Keratinocyte (primary cell): ENCODE measurements at regions not wholly inside any gene's neighbourhood (a gene's known extent, or its start where the extent isn't known, plus 50 kb on each side); places are given as distances from the start of the nearest gene placed in this dataset.

Source experiments
- DNase-seq: peaks from one replicate; pipeline ENCODE4 v3.0.0-alpha.2; 2011; ENCODE audit warnings: low read depth, missing footprints, low spot score
- FAIRE-seq: peaks from 2 replicates; lab custom pipeline; 2011; peaks lifted over from hg19 to GRCh38; lab: Jason Lieb, UNC
- H2AFZ ChIP-seq: 2 replicates; pipeline ENCODE4 v1.6.0; 2012; ENCODE audit warnings: low read length, control low read depth, inconsistent platforms; ENCODE audit not compliant: control insufficient read depth
- H3K27ac ChIP-seq: 2 replicates; pipeline ENCODE4 v1.5.1; 2011; ENCODE audit warnings: low read length; ENCODE audit not compliant: control insufficient read depth, insufficient read depth
- H3K27me3 ChIP-seq: 3 replicates; pipeline ENCODE4 v1.6.0; 2011; ENCODE audit warnings: low read length; ENCODE audit not compliant: control insufficient read depth, insufficient read depth; ENCODE audit errors: extremely low read depth
- H3K36me3 ChIP-seq, 2 experiments: 2 replicates in 1 of 2; 3 replicates in 1 of 2; pipeline ENCODE4 v1.5.1; 2011; ENCODE audit warnings: low read length in 2 of 2, mild to moderate bottlenecking in 1 of 2; ENCODE audit not compliant: control insufficient read depth in 2 of 2, insufficient read depth in 2 of 2; ENCODE audit errors: extremely low read depth in 1 of 2
- H3K4me1 ChIP-seq: 3 replicates; pipeline ENCODE4 v1.5.1; 2011; ENCODE audit warnings: low read length; ENCODE audit not compliant: control insufficient read depth, insufficient read depth; ENCODE audit errors: extremely low read depth
- H3K4me2 ChIP-seq: 3 replicates; pipeline ENCODE4 v1.6.0; 2011; ENCODE audit warnings: low read depth, low read length; ENCODE audit not compliant: control insufficient read depth, insufficient read depth; ENCODE audit errors: extremely low read depth
- H3K4me3 ChIP-seq, 3 experiments: fragments of 200-600 bp in 1 of 3; sonication (generic) in 1 of 3; 2 replicates in 2 of 3; 3 replicates in 1 of 3; pipeline ENCODE4 v1.5.1; 2011 to 2016; ENCODE audit warnings: low read length in 3 of 3, mild to moderate bottlenecking in 3 of 3, control low read depth in 2 of 3, inconsistent platforms in 1 of 3, low read depth in 1 of 3, mixed read lengths in 1 of 3, mixed run types in 1 of 3, moderate library complexity in 1 of 3; ENCODE audit not compliant: control insufficient read depth in 2 of 3, insufficient read depth in 2 of 3; ENCODE audit errors: extremely low read depth in 1 of 3
- H3K79me2 ChIP-seq: 2 replicates; pipeline ENCODE4 v1.6.0; 2012; ENCODE audit warnings: low read length; ENCODE audit not compliant: control insufficient read depth, insufficient read depth
- H3K9ac ChIP-seq: 3 replicates; pipeline ENCODE4 v1.6.0; 2011; ENCODE audit warnings: low read length; ENCODE audit not compliant: control insufficient read depth, insufficient read depth; ENCODE audit errors: extremely low read depth
- H3K9me1 ChIP-seq: 3 replicates; pipeline ENCODE4 v1.6.0; 2011; ENCODE audit warnings: low read length; ENCODE audit not compliant: control insufficient read depth, insufficient read depth; ENCODE audit errors: extremely low read depth
- H3K9me3 ChIP-seq: 2 replicates; pipeline ENCODE4 v1.5.1; 2012; ENCODE audit warnings: low read depth, low read length; ENCODE audit not compliant: control insufficient read depth
- H4K20me1 ChIP-seq: 3 replicates; pipeline ENCODE4 v1.6.0; 2011; ENCODE audit warnings: low read length; ENCODE audit not compliant: control insufficient read depth, insufficient read depth; ENCODE audit errors: extremely low read depth
- EZH2 ChIP-seq: IDR thresholded peaks from one replicate; pipeline ENCODE4 v1.6.1; 2012; ENCODE audit warnings: inconsistent platforms, mild to moderate bottlenecking, low read length, moderate library complexity
- dilution Hi-C: fragments of 300-500 bp; cut with MboI; formaldehyde crosslinking; loops from one replicate; pipeline ENCODE4 v1.7.0; 2020; ENCODE audit warnings: low sequenced_read_pairs; ENCODE audit not compliant: extremely low pct_ligation_motif_present
- TF ChIP-seq, protein P1 (sequence below), 3 experiments: IDR thresholded peaks in 1 of 3; conservative IDR thresholded peaks in 1 of 3; optimal IDR thresholded peaks in 1 of 3; 2 replicates in 2 of 3; 3 replicates in 1 of 3; pipeline versions ENCODE3 to v1.5.1; 2011; ENCODE audit warnings: low read length in 3 of 3, mild to moderate bottlenecking in 3 of 3, moderate library complexity in 2 of 3, control low read depth in 1 of 3, inconsistent platforms in 1 of 3; ENCODE audit not compliant: insufficient read depth in 2 of 3; ENCODE audit errors: extremely low read depth in 1 of 3

- no peak overlapping the region for H3K4me2 ChIP-seq
- no peak overlapping the region for H3K9ac ChIP-seq
- no peaks in the 10 kb centered on the region for H3K9me1 ChIP-seq
- dilution Hi-C loops, result no loop called here
- H3K27ac ChIP-seq, result no peak overlapping the region
- DNase-seq, result no peak
- no peaks in the 10 kb centered on the region for H3K36me3 ChIP-seq
- no peak for TF ChIP-seq EZH2
- no peaks in the 10 kb centered on the region for H3K79me2 ChIP-seq
- H3K9me3 ChIP-seq, result no peaks in the 10 kb centered on the region
- FAIRE-seq, result no peak
- H2AFZ ChIP-seq, result no peak overlapping the region
- no peaks in the 10 kb centered on the region for H4K20me1 ChIP-seq
- H3K4me1 ChIP-seq, result no peaks in the 10 kb centered on the region
- no peak overlapping the region for H3K4me3 ChIP-seq
- no peaks in the 10 kb centered on the region for H3K27me3 ChIP-seq
Measured at GRCh38 chr1:79255421-79255820, 248.9 kb upstream of the ADGRL4 start.

GRCh38 chr1:79252598-79252997, 246.1 kb upstream of the ADGRL4 start:
- FAIRE-seq, result no peak
- TF ChIP-seq EZH2, result no peak
- TF ChIP-seq, protein P1, sequence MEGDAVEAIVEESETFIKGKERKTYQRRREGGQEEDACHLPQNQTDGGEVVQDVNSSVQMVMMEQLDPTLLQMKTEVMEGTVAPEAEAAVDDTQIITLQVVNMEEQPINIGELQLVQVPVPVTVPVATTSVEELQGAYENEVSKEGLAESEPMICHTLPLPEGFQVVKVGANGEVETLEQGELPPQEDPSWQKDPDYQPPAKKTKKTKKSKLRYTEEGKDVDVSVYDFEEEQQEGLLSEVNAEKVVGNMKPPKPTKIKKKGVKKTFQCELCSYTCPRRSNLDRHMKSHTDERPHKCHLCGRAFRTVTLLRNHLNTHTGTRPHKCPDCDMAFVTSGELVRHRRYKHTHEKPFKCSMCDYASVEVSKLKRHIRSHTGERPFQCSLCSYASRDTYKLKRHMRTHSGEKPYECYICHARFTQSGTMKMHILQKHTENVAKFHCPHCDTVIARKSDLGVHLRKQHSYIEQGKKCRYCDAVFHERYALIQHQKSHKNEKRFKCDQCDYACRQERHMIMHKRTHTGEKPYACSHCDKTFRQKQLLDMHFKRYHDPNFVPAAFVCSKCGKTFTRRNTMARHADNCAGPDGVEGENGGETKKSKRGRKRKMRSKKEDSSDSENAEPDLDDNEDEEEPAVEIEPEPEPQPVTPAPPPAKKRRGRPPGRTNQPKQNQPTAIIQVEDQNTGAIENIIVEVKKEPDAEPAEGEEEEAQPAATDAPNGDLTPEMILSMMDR (optimal IDR thresholded peaks at IDR 0.05 in 1 of 3, IDR thresholded peaks at IDR 0.05 in 1 of 3, conservative IDR thresholded peaks at IDR 0.05 in 1 of 3; ENCODE audit: extremely low read depth in 1 of 3, insufficient read depth in 2 of 3, low read length in 3 of 3), result no peak
- dilution Hi-C loops, result no loop called here

GRCh38 chr1:79239840-79240239, 233.3 kb upstream of the ADGRL4 start:
- Histone ChIP-seq H3K27ac (no peak overlapping the region), H3K36me3 (no peaks in the 10 kb centered on the region), H3K79me2 (no peaks in the 10 kb centered on the region), H3K27me3 (no peaks in the 10 kb centered on the region), H4K20me1 (no peaks in the 10 kb centered on the region), H3K4me3 (no peak overlapping the region), H3K4me1 (no peaks in the 10 kb centered on the region), H3K9me1 (no peaks in the 10 kb centered on the region), H3K9ac (no peak overlapping the region), H2AFZ (no peak overlapping the region), H3K9me3 (no peaks in the 10 kb centered on the region), H3K4me2 (no peak overlapping the region)
- DNase-seq (no peak), FAIRE-seq (no peak)
- TF ChIP-seq, protein P1 (optimal IDR thresholded peaks at IDR 0.05 in 1 of 3, IDR thresholded peaks at IDR 0.05 in 1 of 3, conservative IDR thresholded peaks at IDR 0.05 in 1 of 3; ENCODE audit: extremely low read depth in 1 of 3, insufficient read depth in 2 of 3, low read length in 3 of 3), result no peak
- no peak for TF ChIP-seq EZH2
- dilution Hi-C loops, result no loop called here

More at GRCh38 chr1:79252598-79252997, 246.1 kb upstream of the ADGRL4 start:
- Histone ChIP-seq H3K4me2 (no peak overlapping the region), H3K9ac (no peak overlapping the region), H3K9me3 (no peaks in the 10 kb centered on the region), H3K4me1 (no peaks in the 10 kb centered on the region), H3K27me3 (no peaks in the 10 kb centered on the region), H3K27ac (no peak overlapping the region), H3K9me1 (no peaks in the 10 kb centered on the region), H3K79me2 (no peaks in the 10 kb centered on the region), H3K36me3 (no peaks in the 10 kb centered on the region), H2AFZ (no peak overlapping the region), H4K20me1 (no peaks in the 10 kb centered on the region), H3K4me3 (no peak overlapping the region)
- no peak for DNase-seq
